GM12874 (cell line): ENCODE measurements at regions not wholly inside any gene's neighbourhood (a gene's known extent, or its start where the extent isn't known, plus 50 kb on each side); places are given as distances from the start of the nearest gene placed in this dataset.

Experiments used
- CTCF ChIP-seq: IDR thresholded peaks from 2 replicates; pipeline ENCODE4 v1.5.1; 2011; ENCODE audit warnings: low read depth, mild to moderate bottlenecking, control low read depth, low read length, moderate library complexity; ENCODE audit not compliant: insufficient read depth

- TF ChIP-seq CTCF, result no peak
Measured at GRCh38 chr3:18866899-18867298, 281.4 kb upstream of the KCNH8 start.

GRCh38 chr3:18864933-18865731 is 283.2 kb upstream of the KCNH8 start:
- TF ChIP-seq CTCF, result no peak

- no peak for TF ChIP-seq CTCF
Measured at GRCh38 chr3:18862077-18862476, 286.2 kb upstream of the KCNH8 start.

GRCh38 chr3:18861137-18861536 is 287.2 kb upstream of the KCNH8 start:
- TF ChIP-seq CTCF, result no peak

- no peak for TF ChIP-seq CTCF
Measured at GRCh38 chr3:18853269-18853668, 295.0 kb upstream of the KCNH8 start.

- TF ChIP-seq CTCF, result peak; percentile 31; the same call in 1 of the 2 replicates
Measured at GRCh38 chr3:18847583-18848197, 300.6 kb upstream of the KCNH8 start.

- TF ChIP-seq CTCF, result no peak
Measured at GRCh38 chr3:18843983-18844382, 304.3 kb upstream of the KCNH8 start.
